ENCODE measurements at regions not wholly inside any gene's neighbourhood (a gene's known extent, or its start where the extent isn't known, plus 50 kb on each side); places are given as distances from the start of the nearest gene placed in this dataset.

DNA sequence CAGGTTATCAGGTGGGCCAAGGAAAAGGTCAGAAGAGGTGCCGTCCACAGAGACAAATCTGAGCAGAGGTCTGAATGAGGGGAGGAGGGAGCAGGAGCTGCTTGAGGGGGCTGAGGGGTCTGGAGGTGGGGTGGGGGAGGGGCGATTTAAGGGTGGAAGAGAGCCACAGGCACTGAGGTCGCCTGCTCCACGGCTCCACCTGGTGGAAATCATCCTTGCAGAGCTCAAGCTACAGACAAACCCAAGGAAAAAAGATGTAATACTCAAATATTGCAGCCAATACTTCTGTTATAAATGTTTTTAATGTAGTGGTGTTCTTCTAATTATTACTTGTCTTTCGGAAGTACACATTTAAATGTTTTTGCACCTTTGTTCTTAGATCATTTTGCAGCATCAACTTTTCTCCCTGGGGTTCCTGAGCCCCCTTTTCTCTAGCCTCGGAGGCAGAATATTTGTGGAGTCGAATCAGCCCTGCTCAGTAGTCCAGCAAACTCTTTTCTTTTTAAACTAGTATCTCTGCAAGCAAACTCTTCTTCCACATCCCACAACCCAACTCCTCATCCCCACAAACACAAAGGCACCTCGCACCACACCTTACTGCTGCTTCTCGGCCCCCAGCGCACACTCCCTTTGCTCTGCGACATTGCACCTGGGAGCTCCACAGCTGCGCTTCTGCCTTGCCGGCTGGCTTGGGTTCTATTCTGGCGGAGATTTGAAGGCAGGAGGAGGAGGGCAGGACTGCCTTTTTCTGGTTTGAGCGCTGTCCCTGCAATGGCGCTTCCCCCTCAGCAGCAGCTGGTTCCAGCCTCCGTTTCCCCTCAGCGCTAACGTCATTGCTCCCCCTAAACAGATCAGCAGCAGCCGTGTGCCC is 51.0 kb upstream of the TFAP2A start:
- no peak overlapping the region for H3K4me3 ChIP-seq (ENCODE audit: low read depth, low read length)
- TF ChIP-seq, protein P1, sequence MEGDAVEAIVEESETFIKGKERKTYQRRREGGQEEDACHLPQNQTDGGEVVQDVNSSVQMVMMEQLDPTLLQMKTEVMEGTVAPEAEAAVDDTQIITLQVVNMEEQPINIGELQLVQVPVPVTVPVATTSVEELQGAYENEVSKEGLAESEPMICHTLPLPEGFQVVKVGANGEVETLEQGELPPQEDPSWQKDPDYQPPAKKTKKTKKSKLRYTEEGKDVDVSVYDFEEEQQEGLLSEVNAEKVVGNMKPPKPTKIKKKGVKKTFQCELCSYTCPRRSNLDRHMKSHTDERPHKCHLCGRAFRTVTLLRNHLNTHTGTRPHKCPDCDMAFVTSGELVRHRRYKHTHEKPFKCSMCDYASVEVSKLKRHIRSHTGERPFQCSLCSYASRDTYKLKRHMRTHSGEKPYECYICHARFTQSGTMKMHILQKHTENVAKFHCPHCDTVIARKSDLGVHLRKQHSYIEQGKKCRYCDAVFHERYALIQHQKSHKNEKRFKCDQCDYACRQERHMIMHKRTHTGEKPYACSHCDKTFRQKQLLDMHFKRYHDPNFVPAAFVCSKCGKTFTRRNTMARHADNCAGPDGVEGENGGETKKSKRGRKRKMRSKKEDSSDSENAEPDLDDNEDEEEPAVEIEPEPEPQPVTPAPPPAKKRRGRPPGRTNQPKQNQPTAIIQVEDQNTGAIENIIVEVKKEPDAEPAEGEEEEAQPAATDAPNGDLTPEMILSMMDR (IDR thresholded peaks at IDR 0.05; ENCODE audit: low read depth, low read length, missing control alignments): peak; percentile 72
- no peaks in the 10 kb centered on the region for H3K27me3 ChIP-seq (replicated peaks)
- H3K27ac ChIP-seq: no peak overlapping the region
- H3K36me3 ChIP-seq (replicated peaks): no peaks in the 10 kb centered on the region
- in situ Hi-C loops (cut with HindIII; ENCODE audit: low pct_ligation_motif_present, low sequenced_read_pairs): no loop called here
- peak; percentile 56 for DNase-seq
